KMS-11 (cell line): ENCODE measurements at regions not wholly inside any gene's neighbourhood (a gene's known extent, or its start where the extent isn't known, plus 50 kb on each side); places are given as distances from the start of the nearest gene placed in this dataset.

Experiments
- H2AFZ ChIP-seq: fragments of 200-600 bp; sonication (generic); 2 replicates; pipeline ENCODE4 v1.6.1; 2016; ENCODE audit warnings: antibody characterized with exemption, mixed run types, low read depth
- H3K27ac ChIP-seq: fragments of 200-600 bp; sonication (generic); 2 replicates; pipeline ENCODE4 v1.6.1; 2016; ENCODE audit warnings: mild to moderate bottlenecking, mixed run types
- H3K27me3 ChIP-seq: fragments of 200-600 bp; sonication (generic); 2 replicates; pipeline ENCODE4 v1.6.1; 2017; ENCODE audit warnings: mild to moderate bottlenecking, low read depth, mixed run types, moderate library complexity; ENCODE audit not compliant: insufficient read depth
- H3K36me3 ChIP-seq: fragments of 200-600 bp; sonication (generic); 2 replicates; pipeline ENCODE4 v1.6.1; 2017; ENCODE audit warnings: mild to moderate bottlenecking, mixed run types; ENCODE audit not compliant: insufficient read depth
- H3K4me1 ChIP-seq: fragments of 200-600 bp; sonication (generic); 2 replicates; pipeline ENCODE4 v1.6.1; 2016; ENCODE audit warnings: mild to moderate bottlenecking, low read depth, mixed run types; ENCODE audit not compliant: poor library complexity, severe bottlenecking
- H3K4me2 ChIP-seq: fragments of 200-600 bp; sonication (generic); 2 replicates; pipeline ENCODE4 v1.7.0; 2016; ENCODE audit warnings: mild to moderate bottlenecking, mixed run types
- H3K4me3 ChIP-seq: fragments of 200-600 bp; sonication (generic); IDR thresholded peaks from 2 replicates; pipeline ENCODE4 v1.6.1; 2017; ENCODE audit warnings: low read depth, low read length, mixed read lengths; ENCODE audit not compliant: insufficient read depth
- H3K79me2 ChIP-seq: fragments of 200-600 bp; sonication (generic); 2 replicates; pipeline ENCODE4 v1.6.1; 2016; ENCODE audit warnings: low read depth, mixed run types; ENCODE audit not compliant: insufficient read depth
- H3K9ac ChIP-seq: fragments of 200-600 bp; sonication (generic); 2 replicates; pipeline ENCODE4 v1.6.1; 2016; ENCODE audit warnings: mild to moderate bottlenecking, mixed run types
- H4K20me1 ChIP-seq: fragments of 200-600 bp; sonication (generic); 2 replicates; pipeline ENCODE4 v1.6.1; 2016; ENCODE audit warnings: mild to moderate bottlenecking, mixed run types; ENCODE audit not compliant: insufficient read depth
- CTCF ChIP-seq: fragments of 200-600 bp; sonication (generic); conservative IDR thresholded peaks from 2 replicates; pipeline ENCODE4 v1.6.1; 2017; ENCODE audit warnings: low read depth, mild to moderate bottlenecking, antibody characterized with exemption, low read length, moderate library complexity, mixed read lengths

GRCh38 chr2:67848551-67849285, 214.1 kb downstream of the C1D start:
- Histone ChIP-seq H4K20me1 (no peaks in the 10 kb centered on the region), H3K27me3 (no peaks in the 10 kb centered on the region), H3K36me3 (no peaks in the 10 kb centered on the region), H2AFZ (no peak overlapping the region), H3K79me2 (no peaks in the 10 kb centered on the region), H3K4me1 (peaks cover 10% of the 10 kb centered on the region), H3K4me2 (no peak overlapping the region), H3K9ac (no peak overlapping the region), H3K27ac (no peak overlapping the region), H3K4me3 (no peak overlapping the region)
- no peak for TF ChIP-seq CTCF

GRCh38 chr2:67851016-67851415, 211.8 kb downstream of the C1D start:
- no peak for TF ChIP-seq CTCF
- no peak overlapping the region for H3K27ac ChIP-seq
- no peak overlapping the region for H3K9ac ChIP-seq

GRCh38 chr2:67851956-67852824, 210.6 kb downstream of the C1D start:
- TF ChIP-seq CTCF = no peak
- Histone ChIP-seq H3K4me1 (peaks cover 3% of the 10 kb centered on the region), H3K9ac (no peak overlapping the region), H3K4me2 (no peak overlapping the region), H3K4me3 (no peak overlapping the region), H3K27ac (no peak overlapping the region), H3K79me2 (no peaks in the 10 kb centered on the region), H3K36me3 (no peaks in the 10 kb centered on the region), H3K27me3 (no peaks in the 10 kb centered on the region), H4K20me1 (no peaks in the 10 kb centered on the region), H2AFZ (no peak overlapping the region)

More at GRCh38 chr2:67851016-67851415, 211.8 kb downstream of the C1D start:
- H3K4me1 ChIP-seq = peaks cover 10% of the 10 kb centered on the region
- no peak overlapping the region for H3K4me3 ChIP-seq
- H4K20me1 ChIP-seq = no peaks in the 10 kb centered on the region
- no peak overlapping the region for H2AFZ ChIP-seq
- H3K27me3 ChIP-seq = no peaks in the 10 kb centered on the region
- no peak overlapping the region for H3K4me2 ChIP-seq
- H3K36me3 ChIP-seq = no peaks in the 10 kb centered on the region
- no peaks in the 10 kb centered on the region for H3K79me2 ChIP-seq

- Histone ChIP-seq H3K79me2 (no peaks in the 10 kb centered on the region), H3K27ac (no peak overlapping the region), H2AFZ (no peak overlapping the region), H3K4me3 (no peak overlapping the region), H3K27me3 (no peaks in the 10 kb centered on the region), H3K4me1 (peaks cover 3% of the 10 kb centered on the region), H3K4me2 (no peak overlapping the region), H3K9ac (no peak overlapping the region), H4K20me1 (no peaks in the 10 kb centered on the region), H3K36me3 (no peaks in the 10 kb centered on the region)
- no peak for TF ChIP-seq CTCF
Measured at GRCh38 chr2:67854103-67854743, 208.6 kb downstream of the C1D start.
